Dedifferentiated amniotic fluid mesenchymal stem cell (primary cell): ENCODE measurements at regions not wholly inside any gene's neighbourhood (a gene's known extent, or its start where the extent isn't known, plus 50 kb on each side); places are given as distances from the start of the nearest gene placed in this dataset.
A peak's percentile ranks its signal among the peaks of the same experiment; 100 is the strongest.

Source experiments
- DNase-seq: peaks from one replicate; pipeline ENCODE4 v3.0.0-alpha.2; 2016; ENCODE audit errors: extremely low spot score

DNA sequence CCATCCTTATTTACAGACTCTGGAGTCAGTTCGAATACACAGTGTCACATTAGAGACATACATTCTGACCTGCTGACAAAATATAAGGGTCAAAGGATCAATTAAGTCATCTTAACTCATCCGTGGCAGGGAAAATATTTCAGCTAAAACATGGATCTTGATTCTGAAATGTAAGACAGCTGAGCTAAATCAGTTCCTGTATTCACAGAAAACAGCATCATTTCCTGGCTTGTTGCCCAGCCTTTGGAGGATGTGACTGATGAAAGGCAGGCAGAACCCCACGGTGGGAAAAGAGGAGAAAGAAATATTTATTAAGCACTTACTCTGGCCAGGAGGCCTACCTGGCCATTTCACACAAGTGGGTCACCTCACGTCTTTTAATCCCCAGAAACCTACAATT, 101.9 kb downstream of the GAS2L3 start:
- DNase-seq, result peak; percentile 80

DNA sequence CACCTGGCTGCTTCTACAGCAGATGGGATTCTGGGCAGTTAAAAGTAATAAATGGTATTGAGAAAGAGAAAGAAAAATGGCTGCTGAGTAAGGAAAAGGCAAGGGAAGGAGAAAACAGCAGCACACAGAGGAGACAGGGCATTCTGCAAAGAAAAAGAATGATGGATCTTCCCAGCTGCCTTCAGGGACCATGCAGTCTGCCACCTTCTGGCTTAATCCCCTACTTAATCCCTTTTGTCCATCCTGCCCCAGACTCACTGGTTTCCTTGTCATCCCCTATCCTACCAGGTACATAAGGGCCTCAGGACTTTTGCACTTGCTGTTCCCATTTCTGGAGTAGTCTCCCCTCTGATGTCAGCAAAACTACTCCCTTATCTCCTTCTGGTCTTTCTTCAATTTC, 107.6 kb downstream of the GAS2L3 start:
- DNase-seq, result no peak

DNA sequence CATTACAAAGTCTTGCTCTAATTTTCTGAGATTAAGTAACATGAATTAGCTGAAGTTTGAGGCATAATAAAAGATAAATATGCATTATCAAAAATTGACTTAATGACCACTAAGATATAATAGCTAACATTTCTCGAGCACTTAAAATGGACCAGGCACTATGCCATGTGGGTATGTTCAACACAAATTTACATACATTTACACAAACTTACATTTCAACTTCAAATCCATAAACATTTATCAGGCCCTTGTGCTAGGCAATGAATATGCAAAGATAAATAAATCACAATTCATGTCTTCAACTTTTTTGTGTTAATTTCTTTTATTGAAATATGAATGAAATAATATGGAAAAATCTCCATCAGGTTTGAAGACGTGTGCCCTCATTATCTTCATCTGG, 108.7 kb downstream of the GAS2L3 start:
- no peak for DNase-seq

DNA sequence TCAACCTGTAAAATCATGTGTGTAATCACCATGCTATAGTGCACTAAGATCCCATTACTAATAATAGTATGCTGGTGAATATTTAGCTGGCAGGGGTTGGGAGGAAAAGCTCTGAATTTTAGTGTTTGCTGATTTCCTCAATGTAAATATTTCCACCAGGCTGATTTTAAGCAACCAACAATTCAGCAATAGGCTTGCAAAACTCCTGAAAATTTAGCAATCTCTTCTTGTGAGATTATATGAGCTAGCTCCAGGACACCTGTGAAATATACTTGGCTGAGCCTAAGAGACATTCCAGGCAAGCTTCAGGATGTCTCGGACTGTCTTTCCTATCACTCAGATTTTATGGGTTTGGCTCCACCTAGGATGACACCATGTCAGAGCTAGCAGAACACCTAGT, 106.9 kb upstream of the ANO4 start:
- no peak for DNase-seq

DNA sequence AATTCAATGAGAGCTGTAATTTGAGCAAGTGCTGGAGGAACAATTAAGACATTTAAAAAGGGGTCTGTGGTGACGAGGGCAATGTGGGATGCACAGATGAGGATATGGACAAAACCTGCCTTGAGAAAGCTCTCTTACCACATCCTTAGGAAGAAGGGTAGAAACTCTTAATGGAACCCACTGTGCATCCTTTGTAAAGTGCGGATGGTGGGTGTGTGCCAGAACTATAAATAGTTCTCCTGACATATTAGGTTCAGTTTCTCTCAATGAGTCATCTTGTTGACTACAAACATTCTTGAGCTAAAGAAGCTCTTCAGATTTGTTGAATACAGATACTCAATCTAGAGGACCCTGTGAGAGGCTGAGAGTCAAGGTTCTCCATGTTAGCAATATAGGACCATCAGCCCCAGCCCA, 106.1 kb upstream of the ANO4 start:
- no peak for DNase-seq

DNA sequence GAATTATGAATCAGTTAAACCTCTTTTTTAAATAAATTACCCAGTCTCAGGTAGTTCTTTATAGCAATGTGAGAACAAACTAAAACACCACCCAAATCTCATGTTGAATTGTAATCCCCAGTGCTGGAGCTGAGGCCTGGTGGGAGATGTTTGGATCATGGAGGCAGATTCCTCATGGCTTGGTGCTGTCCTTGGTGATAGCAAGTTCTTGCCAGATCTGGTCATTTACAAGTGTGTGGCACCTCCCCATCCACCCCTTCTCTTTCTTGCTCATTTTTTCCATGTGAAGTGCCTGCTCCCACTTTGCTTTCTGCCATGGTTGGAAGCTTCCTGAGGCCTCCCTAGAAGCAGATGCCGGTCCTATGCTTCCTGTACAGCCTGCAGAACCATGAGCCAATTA, 102.1 kb upstream of the ANO4 start:
- DNase-seq, result no peak

DNA sequence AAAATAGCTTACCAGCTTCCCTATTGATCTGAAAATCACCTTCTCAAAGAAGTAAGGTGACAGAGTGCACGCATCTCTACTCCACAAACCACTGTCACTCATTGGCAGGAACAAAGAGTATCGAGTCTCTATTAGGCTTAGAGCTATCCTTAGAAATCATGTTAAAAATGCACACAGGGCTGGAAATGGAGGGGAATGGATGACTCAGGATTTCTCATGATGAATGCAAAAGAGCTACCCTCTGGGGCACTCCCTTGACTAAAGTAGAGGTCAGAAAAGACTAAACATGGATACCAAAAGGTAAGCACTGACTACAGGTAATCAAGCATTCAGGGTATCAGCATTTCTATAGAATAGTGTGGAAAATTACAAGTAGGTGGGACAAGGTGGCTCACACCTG, 96.1 kb upstream of the ANO4 start:
- DNase-seq, result no peak

DNA sequence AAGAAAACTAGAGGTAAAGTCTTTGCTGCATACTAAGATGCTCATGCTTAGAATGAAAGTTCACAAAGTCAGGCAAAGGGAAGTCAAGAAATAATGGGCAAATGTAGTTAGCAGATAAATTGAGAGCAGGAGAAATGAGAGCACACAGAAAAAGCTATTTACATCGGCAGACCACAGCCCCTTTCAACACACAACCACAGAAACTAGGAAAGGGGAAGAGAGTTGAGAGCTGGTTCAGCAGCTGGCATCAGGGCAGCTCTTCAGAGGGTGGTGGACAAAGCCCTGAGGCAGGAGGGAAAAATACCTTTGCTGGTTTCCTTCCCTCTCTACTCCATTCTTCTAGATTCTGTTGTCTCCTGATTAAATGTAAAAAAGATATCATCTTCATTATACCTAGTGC, 95.4 kb upstream of the ANO4 start:
- DNase-seq, result no peak

DNA sequence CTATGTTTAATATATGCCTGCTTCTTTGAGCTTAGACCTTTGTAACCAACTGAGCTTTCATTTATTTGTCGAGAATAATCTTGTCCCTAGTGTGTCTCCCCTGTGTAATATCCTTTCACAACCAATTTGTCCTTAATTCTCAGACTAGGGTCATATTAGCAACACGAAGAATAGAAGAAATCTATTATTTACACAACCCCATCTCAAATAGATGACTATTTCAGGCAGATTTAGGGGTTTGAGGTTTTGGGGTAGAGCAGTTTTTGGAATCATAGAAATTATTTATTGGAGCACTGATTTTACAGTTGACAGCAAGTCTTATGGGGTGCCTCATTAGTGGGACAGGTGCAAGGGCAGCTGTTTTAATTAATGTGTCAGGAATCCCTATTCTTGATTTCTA, 91.2 kb upstream of the ANO4 start:
- no peak for DNase-seq

DNA sequence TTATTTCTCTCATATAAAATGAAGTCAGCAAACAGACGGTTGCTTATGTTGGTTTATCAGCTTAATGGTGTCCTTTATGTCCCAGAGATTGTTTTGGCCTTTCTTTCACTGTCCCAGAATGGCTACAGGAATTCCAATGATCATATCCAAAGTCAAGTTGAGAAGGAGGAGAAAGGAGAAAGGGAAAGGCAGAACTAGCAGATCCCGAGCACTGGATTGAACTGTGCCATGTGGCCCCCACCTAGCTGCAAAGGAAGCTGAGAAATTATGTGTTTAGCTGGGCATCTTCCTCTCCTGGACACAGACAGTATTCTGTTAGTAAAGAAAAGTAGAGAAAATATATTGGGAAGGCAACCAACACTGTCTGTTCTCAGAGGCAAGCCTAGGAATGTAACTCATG, 90.7 kb upstream of the ANO4 start:
- no peak for DNase-seq

DNA sequence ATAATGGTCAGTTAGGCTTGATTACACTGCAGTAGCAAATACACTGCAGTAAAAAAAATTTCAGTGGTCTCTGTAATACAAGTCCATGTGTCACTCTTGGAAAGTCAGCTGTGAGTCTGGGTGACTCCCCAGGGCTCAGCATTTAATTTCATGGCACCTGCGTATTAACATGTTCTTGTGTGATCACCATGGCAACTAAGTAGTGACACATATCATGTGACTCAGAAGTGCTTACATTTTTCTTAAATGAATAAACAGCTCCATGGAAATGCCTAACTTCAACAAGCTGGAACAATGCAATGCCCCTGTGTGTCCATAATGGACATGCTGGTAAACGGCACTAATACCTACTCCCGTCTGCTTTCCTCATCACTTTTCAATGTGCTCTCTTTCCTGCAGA, 88.5 kb upstream of the ANO4 start:
- peak; percentile 53 for DNase-seq

DNA sequence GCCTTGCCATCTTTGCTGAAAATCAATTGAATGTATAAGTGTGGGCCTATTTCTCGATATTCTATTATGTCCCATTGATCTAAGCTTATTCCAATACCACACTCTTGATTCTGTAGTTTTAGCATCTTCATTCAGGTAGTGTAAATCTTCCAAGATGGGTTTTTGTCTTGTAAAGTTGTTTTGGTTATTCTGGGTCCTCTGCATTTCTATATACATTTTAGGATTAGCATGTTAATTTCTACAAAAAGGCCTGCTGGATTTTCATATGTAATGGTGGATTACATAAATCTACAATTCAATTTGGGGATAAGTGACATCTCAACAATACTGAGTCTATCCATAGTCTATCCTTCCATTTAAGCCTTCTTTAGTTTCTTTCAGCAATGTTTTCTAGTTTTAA, 86.0 kb upstream of the ANO4 start:
- DNase-seq, result no peak

DNA sequence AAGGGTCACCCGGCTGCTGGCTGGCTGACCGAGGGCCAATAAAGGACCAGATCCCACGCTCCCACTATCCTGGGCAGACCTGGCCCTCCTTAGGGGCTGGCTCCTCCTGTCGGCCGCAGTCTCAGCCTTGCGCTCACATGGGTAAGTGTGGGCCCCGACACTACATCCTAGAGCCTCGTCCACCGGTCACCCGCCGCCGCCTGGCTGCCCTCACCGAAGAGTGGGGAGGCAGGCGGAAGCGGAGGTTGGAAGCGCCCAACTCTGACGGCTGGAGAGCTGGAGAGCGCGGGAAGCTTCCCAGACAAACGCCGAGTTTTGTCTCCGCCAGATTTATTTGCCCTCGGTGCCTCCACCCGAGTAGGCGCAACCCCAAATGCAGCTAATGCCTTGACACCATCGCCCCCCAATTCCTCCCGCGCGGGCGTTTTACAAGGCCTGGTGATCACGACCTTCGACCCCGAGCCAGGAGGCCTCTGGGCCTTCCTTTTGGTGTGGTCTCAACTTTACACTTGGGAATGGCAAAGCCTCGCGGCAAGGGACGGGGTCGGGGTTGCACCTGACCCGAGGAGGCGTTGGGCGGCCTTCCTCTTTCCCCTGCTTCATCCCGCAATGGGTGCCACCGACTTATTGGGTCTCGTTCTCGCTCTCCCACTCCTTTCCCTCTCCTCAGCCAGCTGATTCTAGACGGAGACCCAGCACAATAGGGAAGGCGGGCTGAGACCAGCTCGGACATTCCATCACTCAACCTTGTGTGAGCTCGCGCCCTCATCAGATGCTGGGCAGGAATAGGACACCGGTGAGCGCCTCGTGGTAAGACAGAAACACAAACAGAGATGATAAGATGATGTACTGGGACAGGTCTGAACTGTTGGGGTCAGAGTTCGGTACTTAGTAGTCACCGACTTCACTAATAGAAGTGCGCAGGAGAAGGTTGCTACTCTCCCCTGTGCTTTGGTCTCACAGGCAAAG, 78.3 kb upstream of the ANO4 start:
- DNase-seq, result no peak

DNA sequence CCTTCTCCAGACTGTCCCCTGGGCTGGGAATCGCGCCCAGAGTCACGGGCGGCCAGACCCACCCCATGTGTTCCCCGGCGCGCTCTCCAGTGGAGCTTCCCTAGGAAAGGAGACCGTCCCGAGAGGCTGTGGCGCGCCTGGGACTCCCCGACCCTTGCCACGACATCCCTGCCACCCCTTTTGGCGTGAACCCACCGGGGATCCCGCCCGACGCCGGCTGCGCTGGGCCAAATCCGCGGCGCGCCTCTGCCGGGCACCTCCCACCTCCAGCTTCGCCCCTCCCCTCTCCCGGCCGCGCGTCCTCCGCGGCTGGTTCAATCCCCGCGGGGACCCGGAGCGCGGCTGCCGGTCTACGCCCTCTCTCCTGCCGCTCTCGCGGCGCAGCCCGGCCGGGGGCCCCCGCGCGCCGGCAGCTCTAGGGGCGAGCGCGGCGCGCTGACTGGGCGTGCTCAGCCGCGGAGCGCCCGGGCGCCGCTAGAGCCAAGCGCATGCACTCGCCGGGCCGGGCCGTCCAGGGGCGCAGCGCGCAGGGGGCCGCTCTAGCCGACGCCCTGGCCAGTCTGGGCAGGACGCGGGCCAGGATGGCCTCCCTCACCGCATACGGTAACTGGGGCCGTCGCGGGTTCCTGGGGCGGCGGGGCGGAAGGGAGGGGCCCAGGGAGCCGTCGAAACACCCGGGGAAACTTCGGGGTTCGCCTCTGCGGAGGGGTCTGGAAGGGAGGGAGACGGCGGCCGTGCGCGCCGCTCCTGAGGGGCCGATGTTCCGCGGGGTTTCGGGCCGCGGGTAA, 77.4 kb upstream of the ANO4 start:
- no peak for DNase-seq

DNA sequence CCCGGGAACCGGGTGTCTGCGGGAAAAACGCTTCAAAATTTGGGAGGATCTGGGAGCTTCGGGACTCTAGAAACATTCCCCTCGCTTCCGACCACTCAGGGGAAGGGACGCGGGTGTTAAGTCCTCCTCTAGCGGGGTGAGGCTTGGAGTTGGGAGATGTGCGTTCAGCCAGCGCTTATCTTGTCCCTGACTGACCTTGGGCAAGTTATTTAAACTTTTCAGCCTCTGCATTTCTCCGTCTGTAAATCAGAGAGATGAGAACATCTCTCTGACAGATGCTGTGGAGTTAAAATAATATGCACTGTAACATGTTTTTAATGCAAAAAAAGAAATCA, 76.9 kb upstream of the ANO4 start:
- no peak for DNase-seq

DNA sequence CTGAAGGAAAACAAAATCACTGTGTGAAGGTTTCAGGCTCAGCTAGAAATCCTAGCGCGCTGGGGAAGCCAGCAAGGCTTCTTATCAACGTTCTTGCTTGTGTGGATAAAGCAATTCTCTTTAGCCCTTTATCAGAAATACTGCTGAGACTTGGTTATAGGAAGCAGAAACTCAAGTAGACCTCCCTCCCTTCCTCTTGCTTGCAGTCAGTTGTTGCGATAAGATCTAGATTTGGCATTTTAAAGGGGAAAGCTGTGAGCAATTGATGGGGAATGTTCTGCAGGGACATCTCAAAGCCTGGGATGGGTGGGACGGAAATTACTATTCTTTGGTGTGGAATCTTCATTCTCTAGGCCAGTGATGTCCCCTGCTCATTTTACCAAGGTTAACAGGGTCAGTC, 76.4 kb upstream of the ANO4 start:
- DNase-seq, result no peak

DNA sequence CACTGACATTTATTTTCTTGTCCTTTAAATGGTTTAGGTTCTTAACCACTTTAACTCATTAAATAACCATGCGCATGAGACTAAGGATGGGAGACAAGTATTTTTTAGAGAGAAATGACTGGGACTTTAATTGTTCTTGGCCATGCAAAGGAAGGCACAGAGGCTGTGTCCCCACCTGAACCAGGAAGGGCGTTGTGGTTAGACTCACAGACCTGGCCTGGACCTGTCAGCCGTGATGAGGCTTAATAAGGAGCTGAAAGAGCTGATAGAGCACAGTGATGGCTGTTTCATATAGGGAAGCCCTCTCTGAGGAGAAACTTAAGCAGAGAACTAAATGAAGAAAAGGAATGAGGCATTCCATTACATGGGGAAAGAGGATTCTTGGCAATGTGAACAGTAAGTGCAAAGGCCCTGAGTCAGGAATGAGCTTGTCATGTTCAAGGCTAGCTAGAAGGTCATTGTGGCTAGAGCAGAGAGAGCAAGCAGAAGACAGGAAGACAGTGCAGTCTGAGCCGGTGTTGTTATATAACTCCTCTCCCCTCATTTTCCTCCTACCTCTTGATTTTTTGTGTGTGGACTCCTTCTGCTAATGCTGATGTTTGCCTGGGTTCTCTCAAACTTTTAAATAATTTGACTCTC, 74.4 kb upstream of the ANO4 start:
- no peak for DNase-seq

DNA sequence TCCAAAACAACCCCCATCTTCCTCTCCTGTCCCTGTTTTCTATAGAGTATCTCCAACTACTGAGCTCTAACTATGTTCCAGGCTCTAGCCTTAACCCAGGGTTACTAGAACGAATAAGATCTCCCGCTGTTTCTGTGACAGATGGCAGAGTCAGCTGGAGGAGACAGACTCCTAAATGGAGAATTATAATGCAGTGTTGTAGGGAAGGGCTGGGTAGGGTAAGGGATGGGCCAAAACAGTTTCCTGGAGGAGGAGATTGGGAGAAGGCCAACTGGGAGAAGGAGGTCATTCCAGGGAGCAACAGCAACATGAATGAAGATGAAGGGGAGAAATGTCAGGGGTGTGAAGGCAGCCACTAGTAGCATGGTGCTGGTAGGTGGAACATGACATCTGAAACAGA, 73.4 kb upstream of the ANO4 start:
- DNase-seq, result no peak

DNA sequence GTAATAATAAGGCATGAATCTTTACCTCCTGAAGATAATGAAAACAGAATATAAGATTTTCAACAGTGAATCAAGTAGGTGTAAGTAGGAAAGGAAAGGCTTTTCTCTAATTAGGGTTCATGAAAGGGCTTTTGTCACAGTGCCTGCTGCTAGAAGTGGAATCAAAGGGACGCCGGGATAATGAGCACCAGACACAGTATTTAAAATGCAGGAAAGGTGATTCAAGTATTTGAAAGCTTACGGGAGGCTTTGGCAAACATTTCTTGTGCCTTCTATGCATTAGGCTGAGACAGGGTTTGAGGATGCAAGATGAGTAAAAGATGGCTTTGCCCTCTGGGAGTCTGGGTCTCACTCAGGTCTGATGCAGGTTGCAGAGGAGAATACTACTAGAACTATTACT, 70.5 kb upstream of the ANO4 start:
- no peak for DNase-seq

DNA sequence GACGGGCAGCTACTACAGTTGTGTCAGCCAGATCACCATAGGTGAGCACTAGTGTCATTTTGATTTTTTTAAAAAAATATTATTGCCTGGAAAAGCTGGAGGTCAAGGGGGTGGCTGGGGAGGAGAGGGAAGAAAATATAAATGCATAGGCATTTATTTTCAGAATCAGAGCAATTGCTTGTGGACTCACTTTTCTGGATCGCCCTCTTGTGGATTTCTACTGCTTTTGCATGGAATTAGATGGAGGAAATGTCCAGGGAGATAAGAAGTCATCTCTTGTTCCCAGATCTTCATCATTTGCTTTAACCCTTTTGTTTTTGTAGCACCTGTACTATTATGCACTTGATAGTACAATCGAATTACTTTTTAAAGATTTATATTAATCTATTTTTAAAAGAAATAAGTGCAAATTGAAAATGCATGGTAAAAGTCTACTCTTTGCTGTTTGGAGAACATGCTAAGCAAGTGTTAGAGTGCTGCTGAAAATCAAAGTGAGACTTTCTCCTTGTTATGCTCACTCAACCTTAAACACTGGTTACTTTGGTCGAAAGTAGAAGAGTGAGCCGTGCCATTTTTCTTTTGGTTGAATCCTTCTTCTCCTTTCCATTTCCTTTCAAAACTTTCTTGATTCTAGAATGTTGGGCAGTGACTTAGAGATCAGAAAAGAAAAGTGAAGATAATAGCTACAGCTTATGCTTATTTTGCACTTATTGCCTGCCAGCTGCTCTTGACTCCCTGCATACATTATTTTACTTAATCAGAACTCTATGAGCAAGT, 60.6 kb upstream of the ANO4 start:
- DNase-seq, result peak; percentile 61

DNA sequence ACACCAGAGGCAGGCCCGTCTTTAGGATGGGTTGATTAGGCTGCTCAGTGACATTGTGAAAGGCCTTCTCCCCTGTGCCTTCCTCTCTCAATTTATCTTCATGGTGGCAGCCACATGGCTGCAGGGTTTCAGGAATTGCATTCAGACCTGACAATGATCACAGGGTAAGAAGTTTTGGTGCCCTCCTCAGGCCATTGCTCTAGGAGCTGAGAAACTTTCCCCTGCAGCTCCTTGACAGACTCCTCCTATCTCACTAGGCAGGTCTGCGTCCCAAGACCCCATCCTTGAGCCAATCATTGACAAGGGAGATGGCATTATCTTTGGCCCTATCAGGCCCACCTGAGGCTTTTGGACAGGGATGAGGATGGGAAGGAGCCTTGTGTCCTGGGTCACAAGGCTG, 57.4 kb upstream of the ANO4 start:
- DNase-seq, result no peak

DNA sequence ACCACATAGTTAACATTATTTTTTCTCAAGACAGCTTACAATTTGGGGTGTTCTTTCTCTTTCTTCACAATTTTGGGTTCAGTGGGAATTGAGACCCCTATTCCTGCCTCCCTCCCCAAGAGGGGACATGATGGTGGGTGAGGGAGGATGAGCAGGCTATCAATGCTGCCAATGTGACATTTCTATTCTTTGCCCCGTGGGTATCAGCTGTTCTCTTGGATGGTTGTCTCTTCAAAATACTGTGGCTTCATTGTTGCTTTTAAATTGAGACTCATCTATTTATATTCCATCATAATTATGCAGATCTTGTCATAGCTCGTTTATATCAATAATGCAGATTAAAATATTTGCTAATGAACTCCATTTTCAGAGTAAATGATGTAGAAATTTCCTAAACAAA, 56.5 kb upstream of the ANO4 start:
- DNase-seq, result no peak
